GM18508 (cell line): ENCODE measurements at regions not wholly inside any gene's neighbourhood (a gene's known extent, or its start where the extent isn't known, plus 50 kb on each side); places are given as distances from the start of the nearest gene placed in this dataset.

ENCODE experiments used
- ATAC-seq: cut with Tn5 transposase; IDR thresholded peaks from one replicate; pipeline ENCODE4 v1.9.1; 2021; ENCODE audit warnings: moderate number of reproducible peaks; ENCODE audit not compliant: insufficient read depth, unreplicated experiment

- no peak for ATAC-seq
Measured at GRCh38 chr10:78851647-78852046, 217.1 kb upstream of the ZMIZ1 start.

GRCh38 chr10:78852466-78853240 is 216.1 kb upstream of the ZMIZ1 start:
- ATAC-seq: no peak

- ATAC-seq: no peak
Measured at GRCh38 chr10:78853864-78854263, 214.9 kb upstream of the ZMIZ1 start.

GRCh38 chr10:78856421-78856820 is 212.3 kb upstream of the ZMIZ1 start:
- ATAC-seq: no peak

- ATAC-seq: no peak
Measured at GRCh38 chr10:78857193-78857592, 211.6 kb upstream of the ZMIZ1 start.

GRCh38 chr10:78859266-78859665 is 209.5 kb upstream of the ZMIZ1 start:
- no peak for ATAC-seq

- ATAC-seq: no peak
Measured at GRCh38 chr10:78859769-78860168, 209.0 kb upstream of the ZMIZ1 start.

GRCh38 chr10:78860260-78860914 is 208.4 kb upstream of the ZMIZ1 start:
- ATAC-seq: no peak

GRCh38 chr10:78861529-78862327 is 207.0 kb upstream of the ZMIZ1 start:
- ATAC-seq: no peak

- ATAC-seq: no peak
Measured at GRCh38 chr10:78862328-78862640, 206.5 kb upstream of the ZMIZ1 start.

- ATAC-seq: no peak
Measured at GRCh38 chr10:78863140-78863905, 205.4 kb upstream of the ZMIZ1 start.

GRCh38 chr10:78863906-78864239 is 204.9 kb upstream of the ZMIZ1 start:
- ATAC-seq: no peak

GRCh38 chr10:78864761-78865537 is 203.8 kb upstream of the ZMIZ1 start:
- ATAC-seq: no peak

- ATAC-seq: no peak
Measured at GRCh38 chr10:78865538-78865875, 203.3 kb upstream of the ZMIZ1 start.

- no peak for ATAC-seq
Measured at GRCh38 chr10:78865931-78866717, 202.6 kb upstream of the ZMIZ1 start.

- no peak for ATAC-seq
Measured at GRCh38 chr10:78866731-78867554, 201.8 kb upstream of the ZMIZ1 start.

- ATAC-seq: no peak
Measured at GRCh38 chr10:78867555-78867939, 201.2 kb upstream of the ZMIZ1 start.

- no peak for ATAC-seq
Measured at GRCh38 chr10:78868048-78868447, 200.7 kb upstream of the ZMIZ1 start.

GRCh38 chr10:78868456-78868855 is 200.3 kb upstream of the ZMIZ1 start:
- no peak for ATAC-seq
